ENCODE measurements at regions not wholly inside any gene's neighbourhood (a gene's known extent, or its start where the extent isn't known, plus 50 kb on each side); places are given as distances from the start of the nearest gene placed in this dataset.

- no peaks in the 10 kb centered on the region for H4K20me1 ChIP-seq (ENCODE audit: insufficient read depth, low read length)
- H3K79me2 ChIP-seq (ENCODE audit: insufficient read depth, low read length) = no peaks in the 10 kb centered on the region
- ChIA-PET POLR2A (no interaction called here), CTCF (ENCODE audit: low intra/inter-chr PET ratio, low total read pairs) (no interaction called here)
- H3K4me3 ChIP-seq (replicated peaks in 1 of 3; ENCODE audit: insufficient read depth in 1 of 3, low read depth in 2 of 3, low read length in 3 of 3) = no peak overlapping the region
- intact Hi-C loops (cut with micrococcal nuclease; ENCODE audit: unreplicated experiment) = no loop called here
- H3K27ac ChIP-seq (ENCODE audit: extremely low read length, insufficient read depth, low read length) = no peak overlapping the region
- no peak for ATAC-seq
- in situ Hi-C loops (cut with HindIII; ENCODE audit: extremely low pct_ligation_motif_present, low pct_unique_long_range_greater_than_20kb) = no loop called here
- no peak overlapping the region for H2AFZ ChIP-seq (ENCODE audit: low read length)
- BruUV-seq (replicated peaks) = no TSS peak
- H3K4me1 ChIP-seq (ENCODE audit: insufficient read depth, low read length) = no peaks in the 10 kb centered on the region
- H3K4me2 ChIP-seq (ENCODE audit: low read depth, low read length) = no peak overlapping the region
- DNase-seq (ENCODE audit: low spot score) = no peak
- no peak overlapping the region for H3K9ac ChIP-seq (ENCODE audit: insufficient read depth, low read depth, low read length)
- no peaks in the 10 kb centered on the region for H3K9me3 ChIP-seq (ENCODE audit: low read length)
- FAIRE-seq = no peak
- TF ChIP-seq PAX8 (CRISPR knock-in tag; IDR thresholded peaks at IDR 0.05; ENCODE audit: borderline replicate concordance) (no peak), ZNF333 (CRISPR knock-in tag; IDR thresholded peaks at IDR 0.05; ENCODE audit: borderline replicate concordance) (no peak), ZBTB42 (CRISPR knock-in tag; IDR thresholded peaks at IDR 0.05) (no peak), ZNF296 (CRISPR knock-in tag; conservative IDR thresholded peaks at IDR 0.05) (no peak), CERS6 (CRISPR knock-in tag; IDR thresholded peaks at IDR 0.05) (no peak), ZNF512 (CRISPR knock-in tag; IDR thresholded peaks at IDR 0.05) (no peak), ELF3 (CRISPR knock-in tag; IDR thresholded peaks at IDR 0.05) (no peak), ZBTB7A (CRISPR knock-in tag; IDR thresholded peaks at IDR 0.05) (no peak), KLF9 (CRISPR knock-in tag; IDR thresholded peaks at IDR 0.05; ENCODE audit: low read depth) (no peak), SMC3 (IDR thresholded peaks at IDR 0.05; ENCODE audit: low read length) (no peak), PLRG1 (conservative IDR thresholded peaks at IDR 0.05) (no peak), PHF20 (CRISPR knock-in tag; IDR thresholded peaks at IDR 0.05) (no peak), NFIC (IDR thresholded peaks at IDR 0.05; ENCODE audit: low read length) (no peak)
- H3K27me3 ChIP-seq (ENCODE audit: control insufficient read depth in 1 of 2, insufficient read depth in 2 of 2, low read length in 2 of 2) = no peaks in the 10 kb centered on the region
- no peaks in the 10 kb centered on the region for H3K36me3 ChIP-seq (replicated peaks in 1 of 2; ENCODE audit: control insufficient read depth in 1 of 2, insufficient read depth in 2 of 2, low read length in 2 of 2)
These were observed 126.7 kb upstream of the ZNF608 start for GRCh38 chr5:124873188-124873587.

Measured in HepG2 (cell line).